K562 (cell line): ENCODE measurements at regions not wholly inside any gene's neighbourhood (a gene's known extent, or its start where the extent isn't known, plus 50 kb on each side); places are given as distances from the start of the nearest gene placed in this dataset.

Source experiments
- CEBPB ChIP-seq: fragments of 450-650 bp; IDR thresholded peaks from 2 replicates; pipeline ENCODE4 v1.6.1; 2016; ENCODE audit warnings: missing genetic modification characterization, missing compliant biosample characterization
- EP300 ChIP-seq: IDR thresholded peaks from 2 replicates; pipeline ENCODE4 v1.6.1; 2012; ENCODE audit warnings: low read length, improper control_type of control experiment
- LEF1 ChIP-seq: fragments of 450-650 bp; IDR thresholded peaks from 2 replicates; pipeline ENCODE4 v1.6.1; 2016; ENCODE audit warnings: mild to moderate bottlenecking
- MAZ ChIP-seq, 2 experiments: fragments of 450-650 bp in 1 of 2; sonication (generic) in 1 of 2; formaldehyde crosslinking; IDR thresholded peaks in 1 of 2; conservative IDR thresholded peaks in 1 of 2; 2 replicates each; pipeline versions ENCODE4 v1.4.0 to v1.5.0; 2020; ENCODE audit warnings: mild to moderate bottlenecking in 1 of 2, missing genetic modification reagents in 1 of 2
- NCOA1 ChIP-seq: fragments of 450-650 bp; IDR thresholded peaks from 2 replicates; pipeline ENCODE4 v1.6.1; 2016; ENCODE audit warnings: low read depth
- PHF8 ChIP-seq: fragments of 200-600 bp; sonication (generic); IDR thresholded peaks from 2 replicates; pipeline ENCODE4 v1.6.1; 2012; ENCODE audit warnings: mixed run types, mild to moderate bottlenecking, inconsistent platforms, low read length, moderate library complexity, borderline replicate concordance
- SETDB1 ChIP-seq: IDR thresholded peaks from one replicate; pipeline ENCODE4 v1.6.1; 2012; ENCODE audit warnings: low read length, control low read depth, inconsistent platforms
- SP1 ChIP-seq: sonication (generic); formaldehyde crosslinking; IDR thresholded peaks from 2 replicates; pipeline ENCODE4 v1.8.1; 2022; ENCODE audit warnings: mild to moderate bottlenecking, missing genetic modification reagents
- ZNF384 ChIP-seq: IDR thresholded peaks from 2 replicates; pipeline ENCODE4 v1.6.1; 2012; ENCODE audit warnings: low read depth, low read length, improper control_type of control experiment
- TF ChIP-seq, protein P1 (sequence below): conservative IDR thresholded peaks from 2 replicates; pipeline ENCODE4 v1.6.1; 2011; ENCODE audit warnings: low read depth, mild to moderate bottlenecking, low read length; ENCODE audit not compliant: control insufficient read depth
- TF ChIP-seq, protein P2 (sequence below), 2 experiments: fragments of 200-800 bp in 1 of 2; sonication (Bioruptor generic) in 1 of 2; sonication (generic) in 1 of 2; formaldehyde crosslinking in 1 of 2; IDR thresholded peaks in 1 of 2; conservative IDR thresholded peaks in 1 of 2; 2 replicates each; pipeline versions ENCODE4 v1.5.0 to v1.6.1; 2016 to 2020; ENCODE audit warnings: missing compliant biosample characterization in 1 of 2, missing genetic modification characterization in 1 of 2, missing genetic modification reagents in 1 of 2
- TF ChIP-seq, protein P3 (sequence below), 3 experiments: IDR thresholded peaks in 2 of 3; conservative IDR thresholded peaks in 1 of 3; 2 replicates each; pipeline ENCODE4 v1.5.1; 2011 to 2012; ENCODE audit warnings: low read length in 3 of 3, mild to moderate bottlenecking in 3 of 3, control low read depth in 2 of 3, improper control_type of control experiment in 1 of 3, inconsistent platforms in 1 of 3, low read depth in 1 of 3, mixed read lengths in 1 of 3, moderate library complexity in 1 of 3; ENCODE audit not compliant: insufficient read depth in 2 of 3
- TF ChIP-seq, protein P4 (sequence below): sonication (generic); formaldehyde crosslinking; IDR thresholded peaks from 2 replicates; pipeline ENCODE4 v1.9.0; 2022; ENCODE audit warnings: mild to moderate bottlenecking, missing genetic modification reagents

DNA sequence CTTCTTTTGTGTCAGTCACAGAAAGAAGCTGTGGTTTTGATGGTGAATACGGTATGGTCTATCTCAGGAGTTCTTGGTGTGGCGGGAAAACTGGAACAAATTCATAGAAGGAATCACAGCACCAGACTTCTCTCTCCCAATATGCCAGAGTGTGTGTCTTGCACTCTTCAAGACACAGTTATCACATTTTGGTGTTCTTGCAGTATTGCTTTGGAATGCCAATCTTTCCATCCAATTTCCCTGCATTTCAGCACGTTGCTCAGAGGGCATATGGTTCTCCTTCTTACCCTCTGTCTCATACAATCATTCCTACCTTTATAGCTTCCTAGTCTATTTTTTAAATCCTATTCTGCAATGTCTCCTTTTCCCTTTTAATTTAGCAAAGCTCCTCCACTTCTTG is 216.3 kb downstream of the TMEM182 start:
- TF ChIP-seq LEF1 = no peak
- TF ChIP-seq CEBPB (tag) = no peak
- TF ChIP-seq, protein P1, sequence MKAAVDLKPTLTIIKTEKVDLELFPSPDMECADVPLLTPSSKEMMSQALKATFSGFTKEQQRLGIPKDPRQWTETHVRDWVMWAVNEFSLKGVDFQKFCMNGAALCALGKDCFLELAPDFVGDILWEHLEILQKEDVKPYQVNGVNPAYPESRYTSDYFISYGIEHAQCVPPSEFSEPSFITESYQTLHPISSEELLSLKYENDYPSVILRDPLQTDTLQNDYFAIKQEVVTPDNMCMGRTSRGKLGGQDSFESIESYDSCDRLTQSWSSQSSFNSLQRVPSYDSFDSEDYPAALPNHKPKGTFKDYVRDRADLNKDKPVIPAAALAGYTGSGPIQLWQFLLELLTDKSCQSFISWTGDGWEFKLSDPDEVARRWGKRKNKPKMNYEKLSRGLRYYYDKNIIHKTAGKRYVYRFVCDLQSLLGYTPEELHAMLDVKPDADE = no peak
- no peak for TF ChIP-seq EP300
- TF ChIP-seq, protein P2, sequence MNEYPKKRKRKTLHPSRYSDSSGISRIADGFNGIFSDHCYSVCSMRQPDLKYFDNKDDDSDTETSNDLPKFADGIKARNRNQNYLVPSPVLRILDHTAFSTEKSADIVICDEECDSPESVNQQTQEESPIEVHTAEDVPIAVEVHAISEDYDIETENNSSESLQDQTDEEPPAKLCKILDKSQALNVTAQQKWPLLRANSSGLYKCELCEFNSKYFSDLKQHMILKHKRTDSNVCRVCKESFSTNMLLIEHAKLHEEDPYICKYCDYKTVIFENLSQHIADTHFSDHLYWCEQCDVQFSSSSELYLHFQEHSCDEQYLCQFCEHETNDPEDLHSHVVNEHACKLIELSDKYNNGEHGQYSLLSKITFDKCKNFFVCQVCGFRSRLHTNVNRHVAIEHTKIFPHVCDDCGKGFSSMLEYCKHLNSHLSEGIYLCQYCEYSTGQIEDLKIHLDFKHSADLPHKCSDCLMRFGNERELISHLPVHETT (CRISPR knock-in tag; conservative IDR thresholded peaks at IDR 0.05 in 1 of 2, IDR thresholded peaks at IDR 0.05 in 1 of 2) = no peak
- TF ChIP-seq SETDB1 = no peak
- TF ChIP-seq SP1 (CRISPR knock-in tag) = no peak
- TF ChIP-seq, protein P3, sequence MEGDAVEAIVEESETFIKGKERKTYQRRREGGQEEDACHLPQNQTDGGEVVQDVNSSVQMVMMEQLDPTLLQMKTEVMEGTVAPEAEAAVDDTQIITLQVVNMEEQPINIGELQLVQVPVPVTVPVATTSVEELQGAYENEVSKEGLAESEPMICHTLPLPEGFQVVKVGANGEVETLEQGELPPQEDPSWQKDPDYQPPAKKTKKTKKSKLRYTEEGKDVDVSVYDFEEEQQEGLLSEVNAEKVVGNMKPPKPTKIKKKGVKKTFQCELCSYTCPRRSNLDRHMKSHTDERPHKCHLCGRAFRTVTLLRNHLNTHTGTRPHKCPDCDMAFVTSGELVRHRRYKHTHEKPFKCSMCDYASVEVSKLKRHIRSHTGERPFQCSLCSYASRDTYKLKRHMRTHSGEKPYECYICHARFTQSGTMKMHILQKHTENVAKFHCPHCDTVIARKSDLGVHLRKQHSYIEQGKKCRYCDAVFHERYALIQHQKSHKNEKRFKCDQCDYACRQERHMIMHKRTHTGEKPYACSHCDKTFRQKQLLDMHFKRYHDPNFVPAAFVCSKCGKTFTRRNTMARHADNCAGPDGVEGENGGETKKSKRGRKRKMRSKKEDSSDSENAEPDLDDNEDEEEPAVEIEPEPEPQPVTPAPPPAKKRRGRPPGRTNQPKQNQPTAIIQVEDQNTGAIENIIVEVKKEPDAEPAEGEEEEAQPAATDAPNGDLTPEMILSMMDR (IDR thresholded peaks at IDR 0.05 in 2 of 3, conservative IDR thresholded peaks at IDR 0.05 in 1 of 3; ENCODE audit: insufficient read depth in 2 of 3, low read depth in 1 of 3, low read length in 3 of 3) = no peak
- no peak for TF ChIP-seq PHF8
- TF ChIP-seq NCOA1 = no peak
- no peak for TF ChIP-seq MAZ (CRISPR knock-in tag; conservative IDR thresholded peaks at IDR 0.05 in 1 of 2, IDR thresholded peaks at IDR 0.05 in 1 of 2)
- TF ChIP-seq ZNF384 = no peak
- TF ChIP-seq, protein P4, sequence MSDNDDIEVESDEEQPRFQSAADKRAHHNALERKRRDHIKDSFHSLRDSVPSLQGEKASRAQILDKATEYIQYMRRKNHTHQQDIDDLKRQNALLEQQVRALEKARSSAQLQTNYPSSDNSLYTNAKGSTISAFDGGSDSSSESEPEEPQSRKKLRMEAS (CRISPR knock-in tag) = no peak
